Non-pigmented ciliary epithelial cell (primary cell): ENCODE measurements at regions not wholly inside any gene's neighbourhood (a gene's known extent, or its start where the extent isn't known, plus 50 kb on each side); places are given as distances from the start of the nearest gene placed in this dataset.

Source experiments
- DNase-seq: peaks from one replicate; pipeline ENCODE4 v3.0.0-alpha.2; 2010; ENCODE audit warnings: low read depth

GRCh38 chr17:77907497-77908461 lies 50.7 kb upstream of the TNRC6C start:
- no peak for DNase-seq

- DNase-seq = no peak
Measured at GRCh38 chr17:77908501-77908900, 50.0 kb upstream of the TNRC6C start.
